Progenitor cell of endocrine pancreas (in vitro differentiated cells): ENCODE measurements at regions not wholly inside any gene's neighbourhood (a gene's known extent, or its start where the extent isn't known, plus 50 kb on each side); places are given as distances from the start of the nearest gene placed in this dataset.
A peak's percentile ranks its signal among the peaks of the same experiment; 100 is the strongest.

Source experiments
- DNase-seq: peaks from one replicate; pipeline ENCODE4 v3.0.0; 2021; ENCODE audit warnings: low spot score; ENCODE audit not compliant: unreplicated experiment
- H3K27ac Mint-ChIP-seq: 2 replicates; pipeline ENCODE4 v1.8.0; 2021; ENCODE audit warnings: mild to moderate bottlenecking, moderate library complexity, mixed read lengths
- H3K27me3 Mint-ChIP-seq: 2 replicates; pipeline ENCODE4 v1.8.0; 2021; ENCODE audit warnings: mixed read lengths
- H3K36me3 Mint-ChIP-seq: 2 replicates; pipeline ENCODE4 v1.8.0; 2022; ENCODE audit warnings: mixed read lengths; ENCODE audit not compliant: insufficient read depth
- H3K4me1 Mint-ChIP-seq: 2 replicates; pipeline ENCODE4 v1.8.0; 2021; ENCODE audit warnings: low read depth, mixed read lengths
- H3K4me3 Mint-ChIP-seq: 2 replicates; pipeline ENCODE4 v1.8.0; 2021; ENCODE audit warnings: low read depth, mild to moderate bottlenecking, moderate library complexity, mixed read lengths
- H3K9me3 Mint-ChIP-seq: 2 replicates; pipeline ENCODE4 v1.8.0; 2021; ENCODE audit warnings: low read depth, mixed read lengths
- TF ChIP-seq, protein P1 (sequence below): fragments of 200-600 bp; sonication (generic); IDR thresholded peaks from one replicate; pipeline ENCODE4 v1.5.0; 2021; ENCODE audit warnings: antibody characterized with exemption, mild to moderate bottlenecking; ENCODE audit not compliant: unreplicated experiment

DNA sequence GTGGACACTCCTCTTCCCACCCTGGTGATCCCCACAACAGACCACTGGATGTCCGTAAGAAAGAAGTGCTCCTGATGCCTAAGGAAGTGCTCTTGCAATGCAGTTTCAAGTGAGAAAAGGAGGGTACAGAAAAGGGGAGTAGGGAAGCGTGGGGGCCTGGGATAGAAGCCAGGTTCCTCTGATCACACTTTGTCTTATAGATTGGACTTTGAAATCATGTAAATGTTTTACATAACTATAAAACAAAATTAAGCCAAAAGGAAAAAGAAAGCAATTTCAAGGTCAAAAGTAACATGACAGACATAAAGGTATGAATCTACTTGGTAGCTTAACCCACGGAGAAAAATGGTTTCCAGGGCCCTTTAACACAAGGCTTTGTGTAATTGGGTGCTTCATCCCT, 107.3 kb upstream of the TRPM1 start:
- Mint-ChIP-seq H3K36me3 (no peaks in the 10 kb centered on the region), H3K9me3 (no peaks in the 10 kb centered on the region), H3K27ac (no peak overlapping the region), H3K27me3 (no peaks in the 10 kb centered on the region), H3K4me3 (no peak overlapping the region), H3K4me1 (no peaks in the 10 kb centered on the region)
- no peak for DNase-seq
- TF ChIP-seq, protein P1, sequence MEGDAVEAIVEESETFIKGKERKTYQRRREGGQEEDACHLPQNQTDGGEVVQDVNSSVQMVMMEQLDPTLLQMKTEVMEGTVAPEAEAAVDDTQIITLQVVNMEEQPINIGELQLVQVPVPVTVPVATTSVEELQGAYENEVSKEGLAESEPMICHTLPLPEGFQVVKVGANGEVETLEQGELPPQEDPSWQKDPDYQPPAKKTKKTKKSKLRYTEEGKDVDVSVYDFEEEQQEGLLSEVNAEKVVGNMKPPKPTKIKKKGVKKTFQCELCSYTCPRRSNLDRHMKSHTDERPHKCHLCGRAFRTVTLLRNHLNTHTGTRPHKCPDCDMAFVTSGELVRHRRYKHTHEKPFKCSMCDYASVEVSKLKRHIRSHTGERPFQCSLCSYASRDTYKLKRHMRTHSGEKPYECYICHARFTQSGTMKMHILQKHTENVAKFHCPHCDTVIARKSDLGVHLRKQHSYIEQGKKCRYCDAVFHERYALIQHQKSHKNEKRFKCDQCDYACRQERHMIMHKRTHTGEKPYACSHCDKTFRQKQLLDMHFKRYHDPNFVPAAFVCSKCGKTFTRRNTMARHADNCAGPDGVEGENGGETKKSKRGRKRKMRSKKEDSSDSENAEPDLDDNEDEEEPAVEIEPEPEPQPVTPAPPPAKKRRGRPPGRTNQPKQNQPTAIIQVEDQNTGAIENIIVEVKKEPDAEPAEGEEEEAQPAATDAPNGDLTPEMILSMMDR, result no peak

DNA sequence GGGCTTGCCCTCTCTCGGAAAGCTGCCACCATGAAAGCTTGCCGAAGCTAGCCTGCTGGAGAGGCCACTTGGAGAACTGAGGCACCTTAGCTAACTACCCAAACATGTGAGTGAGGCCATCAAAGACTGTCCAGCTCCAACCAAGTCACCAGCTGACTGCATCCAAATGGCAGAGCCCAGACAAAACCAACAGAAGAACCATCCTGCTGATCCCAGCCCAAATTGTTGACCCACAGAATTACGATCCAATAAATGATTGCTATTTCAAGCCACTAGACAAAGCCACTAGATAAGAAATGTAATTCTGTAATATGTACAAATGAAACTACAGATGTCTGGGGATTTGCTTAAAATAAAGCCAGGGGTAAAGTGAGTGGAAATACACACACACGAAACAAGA, 109.8 kb upstream of the TRPM1 start:
- H3K4me3 Mint-ChIP-seq, result no peak overlapping the region

GRCh38 chr15:31212326-31213080, 111.0 kb upstream of the TRPM1 start:
- peaks cover 7% of the 10 kb centered on the region for H3K27me3 Mint-ChIP-seq
- TF ChIP-seq, protein P1, result no peak
- no peaks in the 10 kb centered on the region for H3K36me3 Mint-ChIP-seq
- no peaks in the 10 kb centered on the region for H3K4me1 Mint-ChIP-seq
- no peak overlapping the region for H3K27ac Mint-ChIP-seq
- H3K4me3 Mint-ChIP-seq, result no peak overlapping the region
- no peaks in the 10 kb centered on the region for H3K9me3 Mint-ChIP-seq
- no peak for DNase-seq

More for the DNA sequence above, 109.8 kb upstream of the TRPM1 start:
- no peaks in the 10 kb centered on the region for H3K27me3 Mint-ChIP-seq
- TF ChIP-seq, protein P1, result no peak
- no peak for DNase-seq
- H3K9me3 Mint-ChIP-seq, result no peaks in the 10 kb centered on the region
- H3K27ac Mint-ChIP-seq, result no peak overlapping the region
- H3K4me1 Mint-ChIP-seq, result no peaks in the 10 kb centered on the region
- no peaks in the 10 kb centered on the region for H3K36me3 Mint-ChIP-seq

DNA sequence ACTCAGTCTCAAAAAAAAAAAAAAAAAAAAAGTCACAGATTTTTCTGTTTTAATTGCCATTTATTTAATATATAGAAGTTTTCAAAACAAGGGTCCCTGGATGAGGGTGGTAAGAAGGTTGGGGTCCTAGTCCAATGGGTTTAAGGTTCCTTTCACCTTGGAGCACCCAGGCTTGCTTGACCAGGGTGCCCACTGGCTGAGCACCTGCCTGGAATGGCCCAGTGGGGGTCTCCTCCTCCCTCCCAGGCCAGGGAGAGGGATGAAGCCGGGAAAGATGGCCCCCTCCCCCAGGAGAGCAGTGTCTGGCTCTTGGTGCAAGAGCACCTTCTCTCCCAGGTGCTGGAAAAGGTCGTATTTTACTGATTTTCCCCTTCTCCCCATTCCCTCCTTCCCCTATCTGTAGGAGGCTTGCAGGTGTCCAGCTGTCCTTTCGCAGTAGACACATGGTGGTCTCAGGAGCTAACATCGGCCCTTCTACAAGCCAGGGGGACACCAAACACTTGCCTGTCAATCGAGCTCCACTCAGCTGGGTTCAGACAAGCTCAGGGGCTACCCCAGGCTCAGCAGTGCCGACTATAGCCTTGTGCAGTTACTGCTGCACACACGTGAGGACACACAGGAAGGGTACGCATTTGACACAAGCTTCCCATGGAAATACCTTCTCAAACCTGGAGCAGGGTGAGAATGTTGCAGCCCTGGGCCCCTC, 112.3 kb upstream of the KLF13 start:
- Mint-ChIP-seq H3K4me3 (peak overlapping the region; percentile 29), H3K27me3 (peaks cover 14% of the 10 kb centered on the region)
- TF ChIP-seq, protein P1, result no peak

GRCh38 chr15:31214864-31215489, 111.7 kb upstream of the KLF13 start:
- DNase-seq, result no peak
- Mint-ChIP-seq H3K27me3 (peaks cover 14% of the 10 kb centered on the region), H3K36me3 (no peaks in the 10 kb centered on the region), H3K4me1 (no peaks in the 10 kb centered on the region), H3K9me3 (no peaks in the 10 kb centered on the region), H3K4me3 (peak overlapping the region; percentile 55), H3K27ac (no peak overlapping the region)
- TF ChIP-seq, protein P1, result no peak

More for the DNA sequence above, 112.3 kb upstream of the KLF13 start:
- DNase-seq, result no peak
- H3K36me3 Mint-ChIP-seq, result no peaks in the 10 kb centered on the region
- H3K27ac Mint-ChIP-seq, result peak overlapping the region; percentile 77
- H3K9me3 Mint-ChIP-seq, result no peaks in the 10 kb centered on the region
- no peaks in the 10 kb centered on the region for H3K4me1 Mint-ChIP-seq
